PC-9 (cell line): ENCODE measurements at regions not wholly inside any gene's neighbourhood (a gene's known extent, or its start where the extent isn't known, plus 50 kb on each side); places are given as distances from the start of the nearest gene placed in this dataset.

Experiments
- BruUV-seq: library from RNA; stranded (reverse); fragments of 400-500 nt; replicated peaks from 2 replicates; lab custom pipeline; 2021; lab: Mats Ljungman, UMichigan
- CTCF ChIA-PET: fragments of 300-600 bp; sonication (Branson Sonifier 250); formaldehyde crosslinking; loops from one replicate; lab custom pipeline; 2022; ENCODE audit warnings: antibody characterized with exemption; lab: Charles Lee
- POLR2A ChIA-PET: fragments of 300-600 bp; sonication (Branson Sonifier 250); formaldehyde crosslinking; loops from one replicate; lab custom pipeline; 2022; ENCODE audit warnings: antibody characterized with exemption; ENCODE audit not compliant: unreplicated experiment; lab: Charles Lee
- DNase-seq, 2 experiments: peaks; one replicate each; pipeline versions ENCODE4 v3.0.0 to v3.0.0-alpha.2; 2015 to 2022; ENCODE audit warnings: mixed read lengths in 1 of 2
- H2AFZ ChIP-seq: fragments of 200-600 bp; sonication (generic); 2 replicates; pipeline ENCODE4 v1.8.1; 2017; ENCODE audit warnings: antibody characterized with exemption
- H3F3A ChIP-seq: fragments of 200-600 bp; sonication (generic); 2 replicates; pipeline ENCODE4 v1.8.1; 2017; ENCODE audit warnings: antibody characterized with exemption, mild to moderate bottlenecking, low read depth; ENCODE audit not compliant: insufficient read depth
- H3K27ac ChIP-seq: fragments of 200-600 bp; sonication (generic); 2 replicates; pipeline ENCODE4 v1.6.1; 2016; ENCODE audit warnings: mixed run types
- H3K27me3 ChIP-seq: fragments of 200-600 bp; sonication (generic); 2 replicates; pipeline ENCODE4 v1.6.1; 2016; ENCODE audit warnings: low read depth, mixed run types; ENCODE audit not compliant: insufficient read depth
- H3K36me3 ChIP-seq: fragments of 200-600 bp; sonication (generic); 2 replicates; pipeline ENCODE4 v1.6.1; 2016; ENCODE audit warnings: low read depth, mixed run types
- H3K4me1 ChIP-seq: fragments of 200-600 bp; sonication (generic); replicated peaks from 2 replicates; pipeline ENCODE4 v1.6.1; 2016; ENCODE audit warnings: mixed run types; ENCODE audit not compliant: insufficient read depth
- H3K4me2 ChIP-seq: fragments of 200-600 bp; sonication (generic); 2 replicates; pipeline ENCODE4 v1.6.1; 2017; ENCODE audit warnings: mixed run types
- H3K4me3 ChIP-seq: fragments of 200-600 bp; sonication (generic); 2 replicates; pipeline ENCODE4 v1.6.1; 2016; ENCODE audit warnings: mixed run types
- H3K79me2 ChIP-seq: fragments of 200-600 bp; sonication (generic); 2 replicates; pipeline ENCODE4 v1.6.1; 2017; ENCODE audit warnings: low read depth, mixed run types
- H3K9me2 ChIP-seq: fragments of 200-600 bp; sonication (generic); 2 replicates; pipeline ENCODE4 v1.8.1; 2017; ENCODE audit warnings: mild to moderate bottlenecking; ENCODE audit not compliant: insufficient read depth
- H3K9me3 ChIP-seq: fragments of 200-600 bp; sonication (generic); 2 replicates; pipeline ENCODE4 v1.8.1; 2016; ENCODE audit warnings: low read depth; ENCODE audit not compliant: insufficient read depth
- H4K20me1 ChIP-seq: fragments of 200-600 bp; sonication (generic); 2 replicates; pipeline ENCODE4 v1.8.1; 2017; ENCODE audit not compliant: insufficient read depth
- EZH2 ChIP-seq: fragments of 200-600 bp; sonication (generic); IDR thresholded peaks from 2 replicates; pipeline ENCODE4 v1.8.0; 2017; ENCODE audit warnings: antibody characterized with exemption, low read depth
- intact Hi-C: fragments of 100-400 bp; cut with micrococcal nuclease; formaldehyde crosslinking; loops from one replicate; pipeline ENCODE4 v1.10.0; 2022; ENCODE audit not compliant: unreplicated experiment
- TF ChIP-seq, protein P1 (sequence below): fragments of 200-600 bp; sonication (generic); conservative IDR thresholded peaks from 2 replicates; pipeline ENCODE4 v1.6.1; 2017; ENCODE audit warnings: mixed run types, antibody characterized with exemption, mild to moderate bottlenecking, moderate library complexity

DNA sequence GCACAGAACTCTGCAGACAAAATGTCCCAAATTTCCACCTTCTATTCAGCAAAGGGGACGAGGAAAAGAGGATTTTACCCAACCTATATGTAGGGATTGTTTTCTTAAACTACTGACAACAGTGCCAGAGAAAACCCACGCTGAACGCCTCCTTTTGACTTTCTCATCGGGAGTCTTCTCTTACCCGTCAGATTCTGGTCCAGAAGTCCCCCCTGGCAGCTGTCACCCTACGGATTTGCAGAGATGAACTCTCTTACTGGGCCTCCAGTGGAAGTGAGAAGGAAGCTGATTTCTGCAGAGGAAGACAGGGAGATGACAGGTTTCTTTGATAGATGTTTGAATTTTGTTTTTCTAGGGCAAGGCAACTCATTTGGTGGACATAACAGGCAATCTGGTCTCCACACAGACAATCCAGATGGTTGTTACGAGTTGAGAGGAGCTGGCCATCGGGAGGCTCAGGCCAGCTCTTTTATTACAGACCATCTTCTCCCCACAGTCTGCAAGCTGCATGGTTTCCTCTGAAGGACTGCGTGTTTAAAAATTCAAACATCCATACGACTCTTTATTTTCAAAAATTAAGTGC is 804.3 kb downstream of the RNF144A start:
- Histone ChIP-seq H3K4me2 (no peak overlapping the region), H3K36me3 (no peaks in the 10 kb centered on the region), H3K9me2 (no peaks in the 10 kb centered on the region), H3K9me3 (no peaks in the 10 kb centered on the region), H3K79me2 (no peaks in the 10 kb centered on the region), H4K20me1 (no peaks in the 10 kb centered on the region), H3K27me3 (peaks cover 29% of the 10 kb centered on the region), H3F3A (no peaks in the 10 kb centered on the region), H3K27ac (no peak overlapping the region), H2AFZ (no peak overlapping the region), H3K4me1 (no peaks in the 10 kb centered on the region), H3K4me3 (no peak overlapping the region)
- TF ChIP-seq, protein P1, sequence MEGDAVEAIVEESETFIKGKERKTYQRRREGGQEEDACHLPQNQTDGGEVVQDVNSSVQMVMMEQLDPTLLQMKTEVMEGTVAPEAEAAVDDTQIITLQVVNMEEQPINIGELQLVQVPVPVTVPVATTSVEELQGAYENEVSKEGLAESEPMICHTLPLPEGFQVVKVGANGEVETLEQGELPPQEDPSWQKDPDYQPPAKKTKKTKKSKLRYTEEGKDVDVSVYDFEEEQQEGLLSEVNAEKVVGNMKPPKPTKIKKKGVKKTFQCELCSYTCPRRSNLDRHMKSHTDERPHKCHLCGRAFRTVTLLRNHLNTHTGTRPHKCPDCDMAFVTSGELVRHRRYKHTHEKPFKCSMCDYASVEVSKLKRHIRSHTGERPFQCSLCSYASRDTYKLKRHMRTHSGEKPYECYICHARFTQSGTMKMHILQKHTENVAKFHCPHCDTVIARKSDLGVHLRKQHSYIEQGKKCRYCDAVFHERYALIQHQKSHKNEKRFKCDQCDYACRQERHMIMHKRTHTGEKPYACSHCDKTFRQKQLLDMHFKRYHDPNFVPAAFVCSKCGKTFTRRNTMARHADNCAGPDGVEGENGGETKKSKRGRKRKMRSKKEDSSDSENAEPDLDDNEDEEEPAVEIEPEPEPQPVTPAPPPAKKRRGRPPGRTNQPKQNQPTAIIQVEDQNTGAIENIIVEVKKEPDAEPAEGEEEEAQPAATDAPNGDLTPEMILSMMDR, result no peak
- no peak for TF ChIP-seq EZH2
- intact Hi-C loops, result no loop called here
- BruUV-seq, result no TSS peak
- ChIA-PET CTCF (no interaction called here), POLR2A (no interaction called here)
- no peak for DNase-seq

DNA sequence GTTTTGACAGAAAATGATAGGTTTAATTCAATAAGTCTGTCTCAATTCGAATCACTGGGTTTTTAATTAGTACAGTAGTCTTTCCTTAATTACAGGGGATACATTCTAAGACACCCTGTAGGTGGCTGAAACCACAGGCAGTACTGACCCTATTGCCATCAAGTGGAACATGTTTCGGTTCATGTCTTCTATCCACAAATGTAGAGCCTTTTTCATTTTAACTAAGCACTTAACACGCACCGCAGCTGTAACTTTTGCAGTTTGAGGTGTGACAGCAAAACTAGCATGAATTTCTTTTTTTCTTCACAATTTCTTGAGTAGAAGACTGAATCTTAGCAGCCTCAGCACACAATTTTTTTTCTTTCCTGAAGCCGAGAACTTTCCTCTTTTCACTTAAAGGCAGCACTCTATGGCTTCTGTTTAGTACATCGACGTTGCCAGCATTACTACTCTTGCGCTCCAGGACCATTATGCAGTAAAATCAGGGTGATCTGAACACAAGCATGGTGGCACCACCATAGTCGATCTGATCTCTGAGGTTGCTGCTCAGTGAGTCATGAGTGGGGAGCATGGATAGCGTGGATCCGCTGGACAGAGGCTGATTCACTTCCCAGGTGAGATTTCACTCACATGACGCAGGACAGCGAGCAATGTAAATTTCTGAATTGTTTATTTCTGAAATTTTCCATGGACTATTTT is 805.1 kb downstream of the RNF144A start:
- ChIA-PET POLR2A (no interaction called here), CTCF (no interaction called here)
- H3K4me3 ChIP-seq, result no peak overlapping the region
- no peak overlapping the region for H3K27ac ChIP-seq
- H3F3A ChIP-seq, result no peaks in the 10 kb centered on the region
- no peaks in the 10 kb centered on the region for H3K79me2 ChIP-seq
- peaks cover 29% of the 10 kb centered on the region for H3K27me3 ChIP-seq
- no peak overlapping the region for H3K4me2 ChIP-seq
- no peaks in the 10 kb centered on the region for H3K9me2 ChIP-seq
- no peaks in the 10 kb centered on the region for H4K20me1 ChIP-seq
- no TSS peak for BruUV-seq
- DNase-seq, result no peak
- H2AFZ ChIP-seq, result no peak overlapping the region
- TF ChIP-seq, protein P1, result no peak
- no peak for TF ChIP-seq EZH2
- no peaks in the 10 kb centered on the region for H3K36me3 ChIP-seq
- H3K9me3 ChIP-seq, result no peaks in the 10 kb centered on the region
- intact Hi-C loops, result no loop called here
- no peaks in the 10 kb centered on the region for H3K4me1 ChIP-seq

DNA sequence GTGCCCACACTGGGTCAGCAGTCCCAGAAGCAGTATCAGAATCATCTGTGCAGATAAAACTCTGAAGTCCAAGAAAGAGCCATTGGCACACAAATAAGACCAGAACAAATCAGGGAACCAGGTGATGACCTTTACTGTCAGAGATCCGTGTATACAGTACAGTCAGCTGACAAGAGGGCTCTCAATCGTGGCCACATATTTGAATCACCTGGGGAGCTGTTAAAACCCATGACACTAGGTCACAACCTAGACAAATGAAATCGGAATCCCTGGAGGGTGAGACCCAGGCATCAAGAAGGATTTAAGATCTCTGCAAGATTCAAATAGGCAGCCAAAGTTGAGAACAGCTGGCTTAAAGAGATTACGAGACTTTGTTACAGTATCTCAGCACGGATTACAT is 807.1 kb downstream of the RNF144A start:
- Histone ChIP-seq H3F3A (no peaks in the 10 kb centered on the region), H3K79me2 (no peaks in the 10 kb centered on the region), H3K4me2 (no peak overlapping the region), H3K27me3 (peaks cover 41% of the 10 kb centered on the region), H3K9me3 (no peaks in the 10 kb centered on the region), H4K20me1 (no peaks in the 10 kb centered on the region), H3K36me3 (no peaks in the 10 kb centered on the region), H3K27ac (no peak overlapping the region), H3K4me3 (no peak overlapping the region), H2AFZ (no peak overlapping the region), H3K9me2 (no peaks in the 10 kb centered on the region), H3K4me1 (no peaks in the 10 kb centered on the region)
- CTCF ChIA-PET, result no interaction called here
- no peak for DNase-seq
- intact Hi-C loops, result no loop called here
- no TSS peak for BruUV-seq
- no peak for TF ChIP-seq EZH2
- TF ChIP-seq, protein P1, result no peak
- POLR2A ChIA-PET, result no interaction called here
